ENCODE measurements at regions not wholly inside any gene's neighbourhood (a gene's known extent, or its start where the extent isn't known, plus 50 kb on each side); places are given as distances from the start of the nearest gene placed in this dataset.

DNA sequence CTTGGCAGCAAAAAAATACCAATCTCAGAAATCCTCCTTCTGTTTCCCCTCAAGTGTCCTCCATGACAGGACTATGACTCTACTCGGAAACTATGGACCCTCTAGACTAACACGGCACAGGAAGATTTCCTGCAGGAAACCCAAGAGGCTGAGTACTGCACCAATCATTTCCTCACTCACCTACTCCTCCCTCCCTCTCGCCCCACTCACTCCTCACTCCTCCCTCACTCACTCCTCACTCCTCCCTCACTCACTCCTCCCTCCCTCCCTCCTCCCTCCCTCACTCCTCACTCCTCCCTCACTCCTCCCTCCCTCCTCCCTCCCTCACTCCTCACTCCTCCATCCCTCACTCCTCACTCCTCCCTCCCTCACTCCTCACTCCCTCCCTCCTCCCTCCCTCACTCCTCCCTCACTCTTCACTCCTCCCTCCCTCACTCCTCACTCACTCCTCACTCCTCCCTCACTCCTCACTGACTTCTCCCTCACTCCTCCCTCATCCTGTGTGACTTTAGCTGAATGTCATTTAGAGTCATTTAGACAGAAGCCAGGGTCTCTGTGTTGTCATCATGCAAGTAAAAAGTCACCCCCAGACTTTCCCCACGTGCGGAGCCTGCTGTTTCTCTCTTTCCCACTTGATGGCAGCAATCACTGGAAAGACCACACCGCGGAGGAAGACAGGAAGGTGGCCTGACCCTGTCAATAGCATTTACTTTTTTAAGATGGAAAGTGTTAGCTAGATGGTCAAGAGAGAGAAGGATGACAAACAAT, 226.8 kb upstream of the PDE10A start:
- H3K27ac ChIP-seq (ENCODE audit: low read depth in 1 of 2, low read length in 1 of 2): no peak overlapping the region
- DNase-seq: peak; percentile 48 to 60 (median 50)
- no peak for ATAC-seq (ENCODE audit: insufficient read depth, low FRiP score)
- no peak overlapping the region for H3K4me3 ChIP-seq
- H3K9ac ChIP-seq (ENCODE audit: insufficient read depth in 1 of 2, low read length in 2 of 2): no peak overlapping the region
- no peaks in the 10 kb centered on the region for H3K36me3 ChIP-seq (ENCODE audit: control insufficient read depth in 4 of 4, insufficient read depth in 4 of 4, low read length in 4 of 4)
- no peaks in the 10 kb centered on the region for H3K27me3 ChIP-seq (ENCODE audit: control insufficient read depth in 3 of 3, insufficient read depth in 3 of 3, low read length in 2 of 3)
- WGBS, 2 donors: 7 to 9% methylated on average over 7 of the region's 7 CpGs
- TF ChIP-seq, protein P1, sequence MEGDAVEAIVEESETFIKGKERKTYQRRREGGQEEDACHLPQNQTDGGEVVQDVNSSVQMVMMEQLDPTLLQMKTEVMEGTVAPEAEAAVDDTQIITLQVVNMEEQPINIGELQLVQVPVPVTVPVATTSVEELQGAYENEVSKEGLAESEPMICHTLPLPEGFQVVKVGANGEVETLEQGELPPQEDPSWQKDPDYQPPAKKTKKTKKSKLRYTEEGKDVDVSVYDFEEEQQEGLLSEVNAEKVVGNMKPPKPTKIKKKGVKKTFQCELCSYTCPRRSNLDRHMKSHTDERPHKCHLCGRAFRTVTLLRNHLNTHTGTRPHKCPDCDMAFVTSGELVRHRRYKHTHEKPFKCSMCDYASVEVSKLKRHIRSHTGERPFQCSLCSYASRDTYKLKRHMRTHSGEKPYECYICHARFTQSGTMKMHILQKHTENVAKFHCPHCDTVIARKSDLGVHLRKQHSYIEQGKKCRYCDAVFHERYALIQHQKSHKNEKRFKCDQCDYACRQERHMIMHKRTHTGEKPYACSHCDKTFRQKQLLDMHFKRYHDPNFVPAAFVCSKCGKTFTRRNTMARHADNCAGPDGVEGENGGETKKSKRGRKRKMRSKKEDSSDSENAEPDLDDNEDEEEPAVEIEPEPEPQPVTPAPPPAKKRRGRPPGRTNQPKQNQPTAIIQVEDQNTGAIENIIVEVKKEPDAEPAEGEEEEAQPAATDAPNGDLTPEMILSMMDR (IDR thresholded peaks at IDR 0.05; ENCODE audit: control extremely low read depth, extremely low read depth): no peak
- H3K4me1 ChIP-seq (ENCODE audit: control insufficient read depth in 5 of 5, insufficient read depth in 5 of 5, low read length in 5 of 5): no peaks in the 10 kb centered on the region
- no peaks in the 10 kb centered on the region for H3K9me3 ChIP-seq (ENCODE audit: control insufficient read depth in 4 of 4, insufficient read depth in 3 of 4, low read length in 3 of 4)

DNA sequence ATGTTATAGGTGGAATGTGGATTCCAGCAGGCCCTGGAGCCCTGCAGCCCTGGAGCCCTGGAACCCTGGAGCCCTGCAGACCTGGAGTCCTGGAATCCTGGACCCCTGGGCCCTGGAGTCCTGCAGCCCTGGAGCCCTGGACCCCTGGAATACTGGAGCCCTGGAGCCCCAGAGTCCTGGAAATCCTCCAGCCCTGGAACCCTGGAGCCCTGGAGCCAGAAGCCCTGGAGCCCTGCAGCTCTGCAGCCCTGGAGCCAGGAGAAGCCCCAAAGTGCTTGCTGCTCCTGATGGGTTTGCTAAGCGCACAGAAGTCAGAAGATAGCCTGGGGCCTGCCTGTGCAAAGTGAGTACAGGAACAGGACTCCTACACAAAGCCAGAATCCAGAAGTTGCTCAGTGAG, 223.1 kb upstream of the PDE10A start:
- no peak overlapping the region for H3K4me3 ChIP-seq
- DNase-seq (no peak), ATAC-seq (ENCODE audit: insufficient read depth, low FRiP score) (no peak)
- H3K9me3 ChIP-seq (ENCODE audit: control insufficient read depth in 4 of 4, insufficient read depth in 3 of 4, low read length in 3 of 4): no peaks in the 10 kb centered on the region
- no peak overlapping the region for H3K27ac ChIP-seq (ENCODE audit: low read depth in 1 of 2, low read length in 1 of 2)
- TF ChIP-seq, protein P1 (IDR thresholded peaks at IDR 0.05; ENCODE audit: control extremely low read depth, extremely low read depth): no peak
- WGBS, 2 donors: 95 to 100% methylated on average over 1 of the region's 1 CpG
- peaks cover 0 to 7% (median 0%) of the 10 kb centered on the region in 3 donors for H3K27me3 ChIP-seq (ENCODE audit: control insufficient read depth in 3 of 3, insufficient read depth in 3 of 3, low read length in 2 of 3)
- H3K4me1 ChIP-seq (ENCODE audit: control insufficient read depth in 5 of 5, insufficient read depth in 5 of 5, low read length in 5 of 5): peaks cover 0 to 4% (median 0%) of the 10 kb centered on the region in 5 donors
- no peak overlapping the region for H3K9ac ChIP-seq (ENCODE audit: insufficient read depth in 1 of 2, low read length in 2 of 2)
- no peaks in the 10 kb centered on the region for H3K36me3 ChIP-seq (ENCODE audit: control insufficient read depth in 4 of 4, insufficient read depth in 4 of 4, low read length in 4 of 4)

DNA sequence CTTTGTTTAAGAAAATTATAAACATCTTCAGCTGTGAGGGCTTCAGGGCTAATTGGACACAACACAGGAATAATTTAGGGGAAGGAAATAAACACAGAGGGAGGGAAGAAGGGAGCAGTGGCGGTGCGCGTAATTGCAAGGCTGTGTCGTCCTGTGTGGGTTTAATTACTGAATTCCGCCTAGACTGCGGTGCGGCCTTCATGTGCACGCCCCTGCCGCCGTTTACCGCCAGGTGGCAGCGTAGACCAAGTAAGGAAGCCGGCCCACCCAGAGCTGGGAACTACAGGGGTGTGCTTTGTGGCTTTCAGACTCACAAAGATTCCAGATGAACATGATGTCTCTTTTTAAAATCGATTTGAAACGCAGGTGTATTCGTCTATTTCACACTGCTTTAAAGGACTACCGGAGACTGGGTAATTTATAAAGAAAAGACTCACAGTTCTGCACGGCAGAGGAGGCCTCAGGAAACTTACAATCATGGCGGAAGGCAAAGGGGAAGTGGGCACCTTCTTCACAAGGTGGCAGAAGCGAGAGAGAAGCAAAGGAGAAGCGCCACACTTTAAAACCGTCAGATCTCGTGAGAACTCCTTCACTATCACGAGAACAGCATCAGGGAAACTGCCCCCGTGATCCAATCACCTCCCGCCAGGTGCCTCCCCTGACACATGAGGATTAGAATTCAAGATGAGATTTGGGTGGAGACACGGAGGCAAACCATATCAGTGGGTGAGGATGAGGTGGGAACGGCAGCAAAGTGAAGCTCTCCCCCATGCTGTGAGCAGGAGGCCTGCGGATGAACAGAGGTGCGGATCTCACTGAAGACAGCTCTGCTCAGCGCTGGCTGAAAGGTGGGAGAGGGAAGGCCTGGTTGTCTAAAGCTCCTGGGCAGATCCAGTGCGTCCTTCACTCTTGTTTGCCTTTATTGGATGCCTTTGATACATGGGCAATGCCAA, 222.0 kb upstream of the PDE10A start:
- Histone ChIP-seq H3K9me3 (ENCODE audit: control insufficient read depth in 4 of 4, insufficient read depth in 3 of 4, low read length in 3 of 4) (no peaks in the 10 kb centered on the region), H3K36me3 (ENCODE audit: control insufficient read depth in 4 of 4, insufficient read depth in 4 of 4, low read length in 4 of 4) (no peaks in the 10 kb centered on the region), H3K4me3 (no peak overlapping the region), H3K27ac (ENCODE audit: low read depth in 1 of 2, low read length in 1 of 2) (no peak overlapping the region), H3K9ac (ENCODE audit: insufficient read depth in 1 of 2, low read length in 2 of 2) (no peak overlapping the region), H3K4me1 (ENCODE audit: control insufficient read depth in 5 of 5, insufficient read depth in 5 of 5, low read length in 5 of 5) (peaks cover 0 to 10% (median 0%) of the 10 kb centered on the region in 5 donors), H3K27me3 (ENCODE audit: control insufficient read depth in 3 of 3, insufficient read depth in 3 of 3, low read length in 2 of 3) (peaks cover 0 to 7% (median 0%) of the 10 kb centered on the region in 3 donors)
- TF ChIP-seq, protein P1 (IDR thresholded peaks at IDR 0.05; ENCODE audit: control extremely low read depth, extremely low read depth): peak; percentile 57
- DNase-seq (peak; percentile 81 to 86 (median 85)), ATAC-seq (ENCODE audit: insufficient read depth, low FRiP score) (no peak)
- WGBS, 2 donors: 30 to 34% methylated on average over 32 of the region's 32 CpGs
